Renal pelvis (tissue), 1 donor: ENCODE measurements at regions not wholly inside any gene's neighbourhood (a gene's known extent, or its start where the extent isn't known, plus 50 kb on each side); places are given as distances from the start of the nearest gene placed in this dataset.

Experiments used
- DNase-seq: peaks from one replicate; pipeline ENCODE4 v3.0.0-alpha.2; 2013

DNA sequence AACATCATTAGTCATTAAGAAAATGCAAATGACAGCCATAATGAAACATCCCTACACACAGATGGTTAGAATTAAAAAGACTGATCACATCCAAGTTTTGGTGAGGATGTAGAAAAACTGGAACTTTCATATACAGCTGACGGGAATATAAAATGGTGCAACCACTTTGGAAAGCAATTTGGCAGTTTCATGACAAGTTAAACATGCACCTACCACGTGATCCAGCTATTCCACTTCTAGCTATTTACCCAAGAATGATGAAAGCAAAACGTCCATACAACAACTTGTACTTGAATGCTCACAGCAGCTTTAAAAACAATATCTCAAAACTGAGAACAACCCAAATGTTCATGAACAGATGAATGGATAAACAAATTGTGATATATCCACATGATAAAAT, 77.9 kb upstream of the AVPR1A start:
- no peak for DNase-seq

DNA sequence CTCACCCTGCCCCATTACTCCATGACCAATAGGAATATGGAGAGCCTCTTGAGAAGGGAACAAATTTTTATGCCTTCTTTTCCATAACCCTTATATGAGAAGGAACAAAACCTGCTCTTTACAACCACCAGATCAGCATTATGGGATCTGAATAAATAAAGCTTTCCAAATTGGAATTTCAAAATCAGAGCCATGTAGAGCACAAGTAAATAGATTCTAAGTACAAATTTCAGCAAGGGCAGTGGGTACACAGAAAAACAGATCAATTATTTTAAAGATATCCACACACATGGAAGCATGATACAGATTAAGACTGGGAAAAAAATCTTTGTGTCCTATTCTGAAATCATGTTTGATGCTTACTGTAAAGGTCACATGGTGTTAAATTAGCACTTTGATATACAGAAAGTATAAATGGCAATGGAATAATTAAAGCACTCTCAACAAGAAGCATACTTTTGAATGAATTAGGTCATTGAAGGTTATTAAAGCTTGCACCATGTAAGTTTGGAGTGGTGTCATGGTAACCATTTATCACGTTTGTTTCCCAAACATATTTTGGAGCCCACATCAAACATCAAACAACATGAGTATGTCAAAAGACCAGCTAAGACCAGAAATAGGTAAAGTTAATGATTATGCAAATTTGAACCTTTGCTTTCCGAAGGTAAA, 75.9 kb upstream of the AVPR1A start:
- no peak for DNase-seq

DNA sequence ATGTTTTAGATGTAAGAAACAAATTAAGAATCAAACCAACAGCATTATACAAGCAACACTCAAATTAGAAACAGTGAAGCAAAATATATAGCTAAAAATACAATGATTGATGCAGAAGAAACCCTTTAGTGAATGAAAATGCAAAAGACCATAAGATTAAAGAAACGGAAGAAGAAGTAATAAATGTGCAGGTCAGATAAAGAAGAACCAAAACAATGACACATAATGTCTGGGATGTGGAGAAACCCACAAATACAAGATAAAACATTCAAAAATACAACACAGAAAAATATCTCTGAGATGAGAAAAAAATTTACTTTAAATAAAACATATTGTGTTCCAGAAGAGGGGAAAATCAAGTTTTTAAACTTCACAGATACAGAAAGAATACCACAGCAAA, 73.4 kb upstream of the AVPR1A start:
- no peak for DNase-seq

DNA sequence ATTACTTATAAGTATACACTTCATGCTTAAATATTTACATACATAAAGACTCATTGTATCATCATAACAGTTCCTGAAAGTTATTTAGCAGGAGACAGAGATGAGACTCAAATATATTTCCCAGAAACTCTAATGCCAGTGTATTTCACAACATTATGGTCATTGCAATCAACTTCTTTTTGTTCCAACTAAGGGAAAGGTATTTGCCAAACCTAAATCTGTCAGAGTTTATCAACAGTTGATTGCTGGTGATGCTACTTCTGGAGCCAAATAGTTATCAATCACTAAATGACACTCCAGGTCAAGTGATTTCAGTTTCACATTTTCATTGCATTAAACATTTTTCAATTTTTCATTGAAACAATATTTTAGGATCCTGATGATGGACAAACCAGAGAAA, 72.1 kb upstream of the AVPR1A start:
- DNase-seq = no peak

DNA sequence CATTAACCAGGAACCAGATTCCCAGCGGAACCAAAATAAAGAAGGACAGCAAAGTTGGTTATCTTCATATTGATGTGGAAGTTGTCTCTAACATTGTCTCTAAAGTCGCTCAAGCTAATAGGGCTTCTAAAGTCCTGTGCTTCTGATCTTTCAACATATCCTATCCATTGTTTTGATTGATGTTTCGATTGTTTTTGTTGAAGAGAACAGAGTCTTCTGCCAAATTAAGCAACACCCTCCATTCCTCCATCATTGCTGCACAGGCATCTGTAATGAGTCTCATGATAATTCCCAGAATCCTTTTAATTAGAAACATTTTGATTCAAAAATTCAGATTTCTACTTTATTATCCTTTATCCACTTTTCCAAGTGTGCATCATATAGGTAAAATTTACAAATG, 71.6 kb upstream of the AVPR1A start:
- no peak for DNase-seq

- DNase-seq = no peak
Observed at GRCh38 chr12:63220921-63221320, 69.9 kb upstream of the AVPR1A start.

DNA sequence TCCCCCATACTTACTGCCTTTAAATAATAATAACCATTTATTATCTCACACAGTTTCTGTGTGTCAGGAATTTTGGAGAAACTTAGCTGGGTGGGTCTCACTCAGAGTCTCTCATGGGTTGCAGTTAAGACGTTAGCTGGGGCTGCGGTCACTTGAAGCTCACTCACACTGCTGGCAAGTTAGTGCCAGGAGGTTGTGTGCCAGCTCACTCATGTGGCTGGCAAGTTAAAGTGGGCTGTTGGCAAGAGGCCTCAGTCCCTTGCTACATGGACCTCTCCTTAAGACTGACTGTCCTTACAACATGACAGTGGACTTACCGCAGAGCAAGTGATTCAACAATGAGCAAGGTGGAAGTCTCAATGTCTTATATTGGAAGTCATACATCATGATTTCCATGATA, 61.3 kb upstream of the AVPR1A start:
- no peak for DNase-seq

DNA sequence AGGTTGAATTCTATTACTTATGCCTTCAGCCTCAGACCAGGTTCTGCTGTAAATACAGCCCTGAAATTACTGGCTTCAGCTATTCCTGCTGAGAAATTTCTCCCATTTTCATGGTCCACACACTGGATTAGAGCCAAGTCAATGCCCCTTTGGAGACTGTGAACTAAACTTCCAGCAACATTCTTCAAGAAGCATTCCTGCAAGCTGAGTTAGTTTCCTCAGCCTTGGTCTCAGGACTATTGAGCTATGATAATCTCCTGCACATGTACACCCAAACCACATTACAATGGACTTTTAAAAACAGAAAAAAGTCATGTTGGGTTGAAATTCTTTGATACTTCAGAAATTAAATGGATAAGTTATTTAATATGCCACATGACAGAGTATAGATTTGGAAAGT, 58.0 kb upstream of the AVPR1A start:
- DNase-seq = no peak

DNA sequence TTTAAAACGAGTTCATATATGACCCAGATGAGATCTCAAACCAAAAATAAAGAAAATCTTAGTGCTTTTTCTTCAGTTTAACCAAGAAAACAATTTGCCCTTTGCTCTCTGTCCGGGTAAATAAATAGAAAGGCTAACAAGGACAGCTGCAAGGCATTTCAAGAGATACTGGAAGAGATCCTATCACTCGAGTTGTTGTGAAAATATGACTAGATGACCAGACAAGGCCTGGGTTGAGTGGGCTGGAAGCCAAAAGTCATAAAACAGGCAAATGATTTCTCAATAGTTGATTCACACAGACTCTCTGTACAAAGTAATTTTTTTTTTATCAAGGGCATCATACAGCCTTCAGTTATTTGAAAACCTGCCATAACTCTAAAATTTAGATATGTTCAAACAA, 55.9 kb upstream of the AVPR1A start:
- peak; percentile 37 for DNase-seq

DNA sequence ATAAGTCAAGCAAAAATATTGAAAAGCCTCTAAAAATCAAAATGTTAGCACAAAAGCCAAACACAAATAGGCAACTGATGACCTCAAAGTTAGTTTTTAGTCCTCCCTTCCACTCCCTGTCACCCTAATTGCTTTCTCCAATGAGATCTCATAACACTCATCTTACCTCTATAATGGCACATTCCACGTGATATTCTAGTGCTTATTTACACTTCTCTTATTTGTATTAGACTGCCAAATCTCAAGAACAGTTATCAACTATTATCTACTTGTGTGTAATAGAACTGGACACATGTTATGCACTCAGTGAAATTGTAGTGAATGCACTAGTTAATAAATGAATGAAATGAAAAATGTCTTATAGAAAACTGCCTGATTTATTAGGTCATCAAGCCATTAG, 55.5 kb upstream of the AVPR1A start:
- no peak for DNase-seq
